ENCODE measurements at regions not wholly inside any gene's neighbourhood (a gene's known extent, or its start where the extent isn't known, plus 50 kb on each side); places are given as distances from the start of the nearest gene placed in this dataset.

GRCh38 chr3:13227315-13228165 lies 154.3 kb upstream of the IQSEC1 start:
- no peak for TF ChIP-seq CTCF (IDR thresholded peaks at IDR 0.05; ENCODE audit: low read depth, low read length)
- no peak for DNase-seq (ENCODE audit: low read depth in 2 of 2)
- H3K4me3 ChIP-seq (replicated peaks in 1 of 2; ENCODE audit: low read depth in 2 of 2, low read length in 2 of 2): no peak overlapping the region

GRCh38 chr3:13224967-13225366 lies 151.7 kb upstream of the IQSEC1 start:
- DNase-seq (ENCODE audit: low read depth in 2 of 2): no peak
- no peak overlapping the region for H3K4me3 ChIP-seq (replicated peaks in 1 of 2; ENCODE audit: low read depth in 2 of 2, low read length in 2 of 2)
- no peak for TF ChIP-seq CTCF (IDR thresholded peaks at IDR 0.05; ENCODE audit: low read depth, low read length)

- no peak for TF ChIP-seq CTCF (IDR thresholded peaks at IDR 0.05; ENCODE audit: low read depth, low read length)
- H3K4me3 ChIP-seq (replicated peaks in 1 of 2; ENCODE audit: low read depth in 2 of 2, low read length in 2 of 2): no peak overlapping the region
- peak in 1 of 2 donors; percentile 15 for DNase-seq (ENCODE audit: low read depth in 2 of 2)
These were observed 150.5 kb upstream of the IQSEC1 start for GRCh38 chr3:13223574-13224237.

- no peak for DNase-seq (ENCODE audit: low read depth in 2 of 2)
- no peak for TF ChIP-seq CTCF (IDR thresholded peaks at IDR 0.05; ENCODE audit: low read depth, low read length)
- H3K4me3 ChIP-seq (replicated peaks in 1 of 2; ENCODE audit: low read depth in 2 of 2, low read length in 2 of 2): no peak overlapping the region
These were observed 149.8 kb upstream of the IQSEC1 start for GRCh38 chr3:13222891-13223573.

GRCh38 chr3:13222131-13222530 lies 148.9 kb upstream of the IQSEC1 start:
- no peak for TF ChIP-seq CTCF (IDR thresholded peaks at IDR 0.05; ENCODE audit: low read depth, low read length)
- no peak overlapping the region for H3K4me3 ChIP-seq (replicated peaks in 1 of 2; ENCODE audit: low read depth in 2 of 2, low read length in 2 of 2)
- no peak for DNase-seq (ENCODE audit: low read depth in 2 of 2)

GRCh38 chr3:13221491-13222061 lies 148.3 kb upstream of the IQSEC1 start:
- no peak for DNase-seq (ENCODE audit: low read depth in 2 of 2)
- H3K4me3 ChIP-seq (replicated peaks in 1 of 2; ENCODE audit: low read depth in 2 of 2, low read length in 2 of 2): no peak overlapping the region
- TF ChIP-seq CTCF (IDR thresholded peaks at IDR 0.05; ENCODE audit: low read depth, low read length): no peak
